ENCODE measurements at regions not wholly inside any gene's neighbourhood (a gene's known extent, or its start where the extent isn't known, plus 50 kb on each side); places are given as distances from the start of the nearest gene placed in this dataset.

DNA sequence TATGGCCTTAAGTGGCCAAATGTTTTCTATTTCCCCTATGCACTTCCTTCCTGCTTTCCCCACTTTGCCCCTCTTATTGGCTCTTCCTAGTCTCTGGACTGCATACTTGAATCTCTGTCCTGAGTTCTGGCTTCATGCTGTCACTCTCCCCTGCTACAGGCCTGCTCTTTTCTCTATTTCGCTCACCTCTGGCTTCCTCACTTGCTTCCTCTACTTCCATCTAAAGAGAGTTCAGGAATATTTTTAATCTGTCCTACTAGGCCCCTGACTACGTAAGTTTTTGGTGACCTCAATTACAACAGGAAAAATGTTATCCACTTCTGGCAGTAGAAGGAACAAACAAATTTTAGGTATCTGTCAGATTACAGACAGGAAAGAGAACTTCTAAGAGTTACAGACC, 65.7 kb upstream of the WDR17 start:
- TF ChIP-seq, protein P1, sequence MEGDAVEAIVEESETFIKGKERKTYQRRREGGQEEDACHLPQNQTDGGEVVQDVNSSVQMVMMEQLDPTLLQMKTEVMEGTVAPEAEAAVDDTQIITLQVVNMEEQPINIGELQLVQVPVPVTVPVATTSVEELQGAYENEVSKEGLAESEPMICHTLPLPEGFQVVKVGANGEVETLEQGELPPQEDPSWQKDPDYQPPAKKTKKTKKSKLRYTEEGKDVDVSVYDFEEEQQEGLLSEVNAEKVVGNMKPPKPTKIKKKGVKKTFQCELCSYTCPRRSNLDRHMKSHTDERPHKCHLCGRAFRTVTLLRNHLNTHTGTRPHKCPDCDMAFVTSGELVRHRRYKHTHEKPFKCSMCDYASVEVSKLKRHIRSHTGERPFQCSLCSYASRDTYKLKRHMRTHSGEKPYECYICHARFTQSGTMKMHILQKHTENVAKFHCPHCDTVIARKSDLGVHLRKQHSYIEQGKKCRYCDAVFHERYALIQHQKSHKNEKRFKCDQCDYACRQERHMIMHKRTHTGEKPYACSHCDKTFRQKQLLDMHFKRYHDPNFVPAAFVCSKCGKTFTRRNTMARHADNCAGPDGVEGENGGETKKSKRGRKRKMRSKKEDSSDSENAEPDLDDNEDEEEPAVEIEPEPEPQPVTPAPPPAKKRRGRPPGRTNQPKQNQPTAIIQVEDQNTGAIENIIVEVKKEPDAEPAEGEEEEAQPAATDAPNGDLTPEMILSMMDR (IDR thresholded peaks at IDR 0.05 in 2 of 3, conservative IDR thresholded peaks at IDR 0.05 in 1 of 3; ENCODE audit: borderline replicate concordance in 1 of 3, insufficient read depth in 1 of 3, low read depth in 2 of 3, low read length in 2 of 3) = no peak
- TF ChIP-seq SRF (IDR thresholded peaks at IDR 0.05; ENCODE audit: low read depth) = no peak
- no peak for TF ChIP-seq CEBPB (IDR thresholded peaks at IDR 0.05; ENCODE audit: low read depth)
- no peak for TF ChIP-seq SIN3A (IDR thresholded peaks at IDR 0.05; ENCODE audit: low read depth)
- TF ChIP-seq EGR1 (IDR thresholded peaks at IDR 0.05; ENCODE audit: low read depth) = no peak
- TF ChIP-seq YY1 (IDR thresholded peaks at IDR 0.05; ENCODE audit: extremely low read depth, insufficient replicate concordance, low read depth, low read length) = no peak
- TF ChIP-seq POLR2A (IDR thresholded peaks at IDR 0.05; ENCODE audit: borderline replicate concordance, extremely low read depth, insufficient read depth, insufficient read length) = no peak
- no peak for TF ChIP-seq REST (IDR thresholded peaks at IDR 0.05; ENCODE audit: low read depth)
- TF ChIP-seq SP1 (IDR thresholded peaks at IDR 0.05; ENCODE audit: low read depth) = no peak
- TF ChIP-seq POLR2AphosphoS5 (IDR thresholded peaks at IDR 0.05; ENCODE audit: low read depth, low read length) = no peak
- TF ChIP-seq ZBTB33 (IDR thresholded peaks at IDR 0.05; ENCODE audit: extremely low read depth, insufficient replicate concordance, low read length) = no peak
